ENCODE measurements at regions not wholly inside any gene's neighbourhood (a gene's known extent, or its start where the extent isn't known, plus 50 kb on each side); places are given as distances from the start of the nearest gene placed in this dataset.

- DNase-seq (ENCODE audit: low read depth in 2 of 3, low spot score in 1 of 3): no peak
Observed at GRCh38 chr6:141260627-141261015, 872.1 kb upstream of the GJE1 start.

GRCh38 chr6:141259807-141260206, 872.9 kb upstream of the GJE1 start:
- no peak for DNase-seq (ENCODE audit: low read depth in 2 of 3, low spot score in 1 of 3)

GRCh38 chr6:141259091-141259490, 873.6 kb upstream of the GJE1 start:
- no peak for DNase-seq (ENCODE audit: low read depth in 2 of 3, low spot score in 1 of 3)

GRCh38 chr6:141258516-141258915, 874.2 kb upstream of the GJE1 start:
- DNase-seq (ENCODE audit: low read depth in 2 of 3, low spot score in 1 of 3): no peak

- DNase-seq (ENCODE audit: low read depth in 2 of 3, low spot score in 1 of 3): no peak
Observed at GRCh38 chr6:141254336-141254735, 878.4 kb upstream of the GJE1 start.

GRCh38 chr6:141252828-141253608, 879.7 kb upstream of the GJE1 start:
- DNase-seq (ENCODE audit: low read depth in 2 of 3, low spot score in 1 of 3): no peak

GRCh38 chr6:141251286-141251685, 881.4 kb upstream of the GJE1 start:
- no peak for DNase-seq (ENCODE audit: low read depth in 2 of 3, low spot score in 1 of 3)

- no peak for DNase-seq (ENCODE audit: low read depth in 2 of 3, low spot score in 1 of 3)
Observed at GRCh38 chr6:141248021-141248799, 884.5 kb upstream of the GJE1 start.

- no peak for DNase-seq (ENCODE audit: low read depth in 2 of 3, low spot score in 1 of 3)
Observed at GRCh38 chr6:141244366-141244765, 888.4 kb upstream of the GJE1 start.

GRCh38 chr6:141242957-141243356, 889.8 kb upstream of the GJE1 start:
- no peak for DNase-seq (ENCODE audit: low read depth in 2 of 3, low spot score in 1 of 3)

- no peak for DNase-seq (ENCODE audit: low read depth in 2 of 3, low spot score in 1 of 3)
Observed at GRCh38 chr6:141229296-141229695, 903.4 kb upstream of the GJE1 start.

GRCh38 chr6:141218583-141218982, 914.1 kb upstream of the GJE1 start:
- DNase-seq (ENCODE audit: low read depth in 2 of 3, low spot score in 1 of 3): no peak

GRCh38 chr6:141216726-141217125, 916.0 kb upstream of the GJE1 start:
- no peak for DNase-seq (ENCODE audit: low read depth in 2 of 3, low spot score in 1 of 3)

- DNase-seq (ENCODE audit: low read depth in 2 of 3, low spot score in 1 of 3): no peak
Observed at GRCh38 chr6:141212296-141212695, 920.4 kb upstream of the GJE1 start.

- DNase-seq (ENCODE audit: low read depth in 2 of 3, low spot score in 1 of 3): no peak
Observed at GRCh38 chr6:141211845-141212244, 920.9 kb upstream of the GJE1 start.

- no peak for DNase-seq (ENCODE audit: low read depth in 2 of 3, low spot score in 1 of 3)
Observed at GRCh38 chr6:141210901-141211300, 921.8 kb upstream of the GJE1 start.

GRCh38 chr6:141209890-141210289, 922.8 kb upstream of the GJE1 start:
- DNase-seq (ENCODE audit: low read depth in 2 of 3, low spot score in 1 of 3): no peak

GRCh38 chr6:141208101-141208500, 924.6 kb upstream of the GJE1 start:
- no peak for DNase-seq (ENCODE audit: low read depth in 2 of 3, low spot score in 1 of 3)

GRCh38 chr6:141203902-141204575, 928.7 kb upstream of the GJE1 start:
- DNase-seq (ENCODE audit: low read depth in 2 of 3, low spot score in 1 of 3): no peak

GRCh38 chr6:141202626-141203025, 930.1 kb upstream of the GJE1 start:
- no peak for DNase-seq (ENCODE audit: low read depth in 2 of 3, low spot score in 1 of 3)

- DNase-seq (ENCODE audit: low read depth in 2 of 3, low spot score in 1 of 3): no peak
Observed at GRCh38 chr6:141199074-141199473, 933.7 kb upstream of the GJE1 start.

- no peak for DNase-seq (ENCODE audit: low read depth in 2 of 3, low spot score in 1 of 3)
Observed at GRCh38 chr6:141195251-141195832, 937.4 kb upstream of the GJE1 start.

Data from stimulated activated CD4-positive, alpha-beta T cell treated with anti-CD3 and anti-CD28 coated beads, Interleukin-12 subunit alpha, Interleukin-12 subunit beta, amount 100 ng/mL, for 48 hours (primary cell).